ENCODE measurements at regions not wholly inside any gene's neighbourhood (a gene's known extent, or its start where the extent isn't known, plus 50 kb on each side); places are given as distances from the start of the nearest gene placed in this dataset.
"Not testable (repeated sequence)": the region's sequence is repeated elsewhere in the genome, so short reads cannot be mapped to it uniquely, and the experiment has no call there.

DNA sequence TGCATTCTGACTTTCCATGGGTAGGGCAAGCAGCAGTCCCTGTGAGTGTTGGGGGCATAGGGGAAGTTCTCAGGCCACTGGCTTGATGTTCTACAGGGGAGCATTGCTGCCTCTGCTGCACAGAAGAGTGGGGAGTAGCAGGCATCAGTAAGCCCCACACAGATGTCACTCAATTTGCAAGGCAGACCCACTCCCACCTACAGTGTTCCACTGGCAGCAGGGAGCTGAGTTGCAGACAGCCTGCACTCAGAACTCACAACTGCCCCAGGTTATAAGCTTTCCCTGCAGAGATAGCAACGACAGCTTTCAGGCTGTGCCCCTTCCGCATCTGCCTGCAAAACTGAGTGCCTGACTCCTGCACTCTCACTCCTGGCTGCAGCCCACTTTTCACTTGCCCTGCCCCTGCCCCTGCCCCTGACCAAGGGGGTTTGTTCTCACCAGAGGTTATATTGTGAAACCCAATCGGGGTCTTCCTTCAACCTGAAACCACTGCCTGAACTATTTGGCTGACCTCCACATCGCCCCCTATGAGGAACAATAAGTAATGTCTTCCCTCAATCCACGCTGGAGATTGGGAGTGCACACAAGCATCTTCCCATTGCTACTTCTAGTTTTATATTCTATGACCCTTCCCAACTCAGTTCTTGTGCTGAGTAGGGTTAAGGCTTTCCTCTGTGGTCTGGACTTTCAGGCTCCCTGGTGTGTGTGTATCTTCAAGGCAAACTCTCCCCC is 227.4 kb upstream of the CXorf51B start:
- FAIRE-seq (no peak), DNase-seq (ENCODE audit: low spot score in 2 of 2) (no peak)

- FAIRE-seq (no peak), DNase-seq (ENCODE audit: low spot score in 2 of 2) (no peak)
Observed at GRCh38 chrX:146602246-146602645, 207.3 kb upstream of the CXorf51B start.

DNA sequence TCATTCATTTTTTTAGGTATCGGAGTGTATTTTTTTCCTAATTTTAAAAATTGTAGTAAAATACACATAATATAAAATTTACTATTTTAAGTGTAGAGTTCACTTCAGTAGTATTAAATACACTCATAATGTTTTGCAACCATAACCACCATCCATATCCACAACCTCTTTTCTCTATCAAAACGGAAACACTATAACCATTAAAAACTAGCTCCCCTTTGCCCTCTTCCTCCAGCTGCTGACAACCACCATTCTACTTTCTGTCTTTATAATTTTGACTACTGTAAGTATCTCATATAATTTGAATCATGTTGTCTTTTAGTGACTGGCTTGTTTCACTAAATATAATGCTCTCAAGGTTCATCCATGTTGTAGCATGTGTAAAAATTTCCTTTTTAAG is 205.4 kb upstream of the CXorf51B start:
- FAIRE-seq, result no peak
- DNase-seq (ENCODE audit: low spot score in 2 of 2), result no peak

DNA sequence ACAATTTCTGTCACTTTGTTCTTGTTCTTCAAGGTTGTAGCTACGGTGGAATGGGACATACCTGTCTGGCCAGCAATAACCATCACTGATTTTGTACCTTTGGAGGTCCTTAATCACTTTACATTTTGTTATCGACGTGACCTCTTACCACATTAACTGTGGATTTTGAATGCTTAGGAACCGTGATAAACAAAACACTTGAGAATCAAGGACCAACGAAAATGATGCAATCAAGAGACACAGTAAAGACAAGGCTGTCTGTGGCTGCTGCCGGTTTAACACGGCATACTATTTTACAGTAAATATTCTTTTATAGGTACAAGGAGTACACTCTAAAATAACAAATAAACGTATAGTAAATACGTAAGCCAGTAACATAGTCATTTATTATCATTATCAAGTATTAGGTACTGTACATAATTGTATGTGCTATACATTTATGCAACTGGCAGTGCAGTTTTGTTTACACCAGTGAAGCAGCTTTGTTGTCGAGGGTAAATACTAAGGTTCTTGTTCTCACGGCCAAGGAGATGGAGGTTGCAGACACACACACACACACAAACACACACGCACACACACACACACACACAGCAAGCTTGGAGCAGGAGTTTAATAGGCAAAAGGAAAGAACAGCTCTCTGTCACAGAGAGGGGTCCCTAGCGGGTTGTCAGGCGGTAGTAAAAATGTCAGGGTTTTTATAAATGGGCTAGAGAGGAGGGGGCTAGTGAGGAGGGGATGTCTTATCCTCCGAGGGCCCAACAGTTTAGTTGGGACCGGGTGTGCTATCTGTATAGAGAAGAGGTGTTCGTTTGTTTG is 194.7 kb upstream of the CXorf51B start:
- DNase-seq (ENCODE audit: low spot score in 2 of 2) (no peak), FAIRE-seq (no peak)

DNA sequence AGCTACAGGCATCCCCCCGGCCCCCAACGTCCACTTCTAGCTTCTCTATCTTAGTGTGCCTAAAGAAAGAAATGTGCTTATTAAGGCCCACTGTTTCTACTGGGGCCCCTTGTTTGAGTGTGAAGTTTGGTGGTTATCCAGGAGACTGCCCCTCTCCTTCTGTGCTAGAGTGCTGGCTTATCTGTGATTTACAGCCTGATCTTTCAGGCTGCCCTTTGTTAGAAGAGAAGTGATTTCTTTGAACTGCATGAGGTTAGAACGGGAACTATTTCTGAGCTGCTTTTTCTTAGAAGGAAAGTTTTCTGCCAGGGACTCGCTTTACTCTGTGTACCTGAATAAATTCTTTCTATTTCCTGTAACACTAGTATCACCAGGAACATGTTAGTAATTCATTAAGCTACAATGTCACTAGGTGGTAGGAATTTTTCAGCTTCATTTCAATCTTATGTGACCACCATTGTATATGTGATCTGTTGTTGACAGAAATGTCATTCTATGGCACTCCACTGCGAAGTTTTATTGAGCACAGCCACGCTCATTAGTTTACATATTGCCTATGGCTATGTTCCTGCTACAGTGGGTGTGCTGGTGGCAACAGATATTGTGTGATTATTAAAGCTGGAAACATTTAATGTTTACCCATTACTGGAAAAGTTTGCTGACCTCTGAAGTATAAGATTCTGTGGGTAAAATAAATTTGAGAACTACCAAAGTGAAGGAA is 193.8 kb upstream of the CXorf51B start:
- FAIRE-seq (no peak), DNase-seq (ENCODE audit: low spot score in 2 of 2) (no peak)

DNA sequence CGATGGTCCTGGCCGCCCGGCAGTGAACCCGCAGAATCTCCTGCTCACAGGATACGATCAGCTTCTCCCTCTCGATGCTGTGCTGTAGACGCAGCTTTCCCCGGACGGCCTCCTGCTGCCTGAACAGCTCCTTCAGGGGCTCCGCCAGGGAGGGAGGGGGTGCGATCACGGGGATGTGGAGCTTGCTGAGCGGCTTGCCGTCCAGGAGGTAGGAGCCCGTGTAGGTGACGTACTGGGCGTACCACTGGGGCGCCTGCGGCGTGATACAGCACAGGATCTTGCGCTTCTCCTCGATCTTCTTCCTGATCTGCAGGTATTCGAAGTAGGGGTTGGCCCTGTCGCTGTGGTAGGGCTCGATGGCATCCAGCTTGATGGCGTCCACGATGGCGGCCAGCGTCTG is 189.6 kb upstream of the CXorf51B start:
- not testable (repeated sequence) for DNase-seq (ENCODE audit: low spot score in 2 of 2); FAIRE-seq

DNA sequence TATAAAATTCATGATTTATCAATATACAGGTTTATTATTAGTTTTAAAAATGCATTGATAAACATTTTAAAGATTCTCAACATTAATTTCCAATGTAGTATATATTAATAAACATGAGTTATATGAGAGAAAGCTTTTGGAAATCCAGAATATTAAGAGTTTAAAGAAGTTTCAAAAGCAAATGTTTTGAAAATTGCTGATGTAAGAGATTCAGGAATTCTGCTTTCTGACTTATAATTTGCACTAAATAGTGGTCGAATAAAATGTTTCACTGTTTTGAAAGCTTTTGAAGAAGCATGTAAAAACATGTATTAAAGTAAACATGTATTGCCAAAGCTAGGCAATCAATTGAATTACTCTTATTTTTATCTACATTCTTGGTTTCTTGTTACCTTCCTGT is 151.2 kb upstream of the CXorf51B start:
- FAIRE-seq, result peak; percentile 19
- no peak for DNase-seq (ENCODE audit: low spot score in 2 of 2)

- FAIRE-seq (no peak), DNase-seq (ENCODE audit: low spot score in 2 of 2) (no peak)
Observed at GRCh38 chrX:146707781-146708180, 101.8 kb upstream of the CXorf51B start.

DNA sequence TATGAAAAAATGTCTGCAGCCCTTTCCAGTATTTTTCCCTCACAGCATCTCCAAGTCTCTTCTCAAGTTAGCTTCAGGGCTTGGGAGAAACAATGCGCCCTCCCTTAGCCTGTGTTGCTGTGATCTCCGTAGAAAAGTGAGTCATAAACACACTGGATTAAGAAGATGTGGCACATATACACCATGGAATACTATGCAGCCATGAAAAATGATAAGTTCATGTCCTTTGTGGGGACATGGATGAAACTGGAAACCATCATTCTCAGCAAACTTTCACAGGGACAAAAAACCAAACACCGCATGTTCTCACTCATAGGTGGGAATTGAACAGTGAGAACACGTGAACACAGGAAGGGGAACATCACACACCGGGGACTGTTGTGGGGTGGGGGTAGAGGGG is 100.7 kb upstream of the CXorf51B start:
- DNase-seq (ENCODE audit: low spot score in 2 of 2); FAIRE-seq: not testable (repeated sequence)

DNA sequence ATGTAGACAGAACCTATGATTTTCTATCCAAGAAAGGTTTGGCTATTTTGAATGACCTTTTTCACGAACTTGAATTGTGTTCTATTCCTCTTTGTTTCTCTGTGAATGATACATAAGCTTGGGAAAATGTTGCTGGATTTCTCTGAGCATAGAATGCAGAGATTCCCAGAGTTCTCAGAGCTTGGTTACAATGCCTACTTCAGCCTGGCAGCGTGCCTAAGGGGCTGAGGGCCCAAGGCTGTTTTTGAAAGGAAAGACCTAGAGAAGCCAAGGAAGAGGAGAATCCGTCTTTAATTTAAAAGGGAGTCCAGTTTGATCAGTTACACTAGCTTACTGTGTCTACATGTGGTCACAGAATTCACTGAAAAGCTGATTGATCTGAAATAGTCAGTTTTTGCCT is 55.3 kb upstream of the CXorf51B start:
- DNase-seq (ENCODE audit: low spot score in 2 of 2) (no peak), FAIRE-seq (no peak)

DNA sequence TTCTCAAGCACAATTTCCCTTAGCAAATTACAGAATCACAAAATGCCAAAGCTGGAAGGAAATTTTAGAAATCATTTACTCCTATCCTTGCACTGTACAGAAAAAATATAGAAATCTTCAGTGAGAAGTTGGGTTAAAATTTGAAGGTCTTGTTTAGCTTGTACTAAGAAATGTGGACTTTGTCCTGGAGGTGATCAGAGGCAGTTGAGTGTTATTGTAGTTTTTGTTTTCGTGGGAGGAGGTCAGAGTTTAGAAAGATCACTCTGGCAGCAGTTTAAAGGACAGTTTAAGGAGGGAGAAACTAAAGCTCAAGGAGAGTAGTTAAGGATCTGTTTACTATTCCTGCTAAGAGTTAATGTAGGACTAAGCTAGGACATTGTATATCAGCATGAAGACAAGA is 54.4 kb upstream of the CXorf51B start:
- no peak for FAIRE-seq

More for the DNA sequence above, 54.4 kb upstream of the CXorf51B start:
- no peak for DNase-seq (ENCODE audit: low spot score in 2 of 2)
